Thyroid gland (tissue), 4 donors: ENCODE measurements at regions not wholly inside any gene's neighbourhood (a gene's known extent, or its start where the extent isn't known, plus 50 kb on each side); places are given as distances from the start of the nearest gene placed in this dataset.

Source experiments
- DNase-seq, 2 donors: peaks; one replicate each; pipeline ENCODE4 v3.0.0-alpha.2; 2019
- H3K27ac ChIP-seq, 3 donors: fragments of 200-600 bp; sonication (generic); 1 replicate in 2 of 3; 2 replicates in 1 of 3; pipeline ENCODE4 v1.5.1; 2016 to 2019; ENCODE audit warnings: mild to moderate bottlenecking in 1 of 3, moderate library complexity in 1 of 3
- H3K27me3 ChIP-seq: fragments of 200-600 bp; sonication (generic); one replicate; pipeline ENCODE4 v1.5.1; 2019
- H3K36me3 ChIP-seq, 2 donors: fragments of 200-600 bp; sonication (generic); one replicate each; pipeline ENCODE4 v1.5.1; 2016 to 2019
- H3K4me1 ChIP-seq, 2 donors: fragments of 200-600 bp; sonication (generic); one replicate each; pipeline ENCODE4 v1.5.1; 2017 to 2019
- H3K4me3 ChIP-seq, 3 donors: fragments of 200-600 bp; sonication (generic); replicated peaks in 1 of 3; 1 replicate in 2 of 3; 2 replicates in 1 of 3; pipeline ENCODE4 v1.5.1; 2016; ENCODE audit warnings: mild to moderate bottlenecking in 1 of 3
- H3K9me3 ChIP-seq: fragments of 200-600 bp; sonication (generic); one replicate; pipeline ENCODE4 v1.5.1; 2017
- CTCF ChIP-seq, 6 experiments: fragments of 200-600 bp in 3 of 6; fragments of 450-650 bp in 3 of 6; sonication (generic) in 3 of 6; IDR thresholded peaks; one replicate each; pipeline ENCODE4 v1.5.1; 2016 to 2019; ENCODE audit warnings: antibody characterized with exemption in 6 of 6, mild to moderate bottlenecking in 2 of 6, inconsistent platforms in 1 of 6, moderate library complexity in 1 of 6
- POLR2A ChIP-seq, 2 donors: fragments of 450-650 bp; IDR thresholded peaks; one replicate each; pipeline ENCODE4 v1.6.1; 2017; ENCODE audit warnings: antibody characterized with exemption in 2 of 2, mild to moderate bottlenecking in 2 of 2, moderate library complexity in 1 of 2
- WGBS, 2 donors: methylation state at CpG; one replicate each; pipeline ENCODE4 v1.1.5; 2017; 5-methylcytosine and 5-hydroxymethylcytosine counted together
- intact Hi-C: fragments of 100-400 bp; cut with DNase I; formaldehyde crosslinking; loops from one replicate; pipeline ENCODE4 v1.15.1; 2023

GRCh38 chr10:123380491-123381085, 226.4 kb downstream of the BUB3 start:
- TF ChIP-seq CTCF (IDR thresholded peaks at IDR 0.05) (no peak), POLR2A (IDR thresholded peaks at IDR 0.05) (no peak)
- Histone ChIP-seq H3K27me3 (no peaks in the 10 kb centered on the region), H3K4me1 (no peaks in the 10 kb centered on the region), H3K9me3 (no peaks in the 10 kb centered on the region), H3K36me3 (no peaks in the 10 kb centered on the region), H3K27ac (no peak overlapping the region), H3K4me3 (no peak overlapping the region)
- intact Hi-C loops, result no loop called here
- 68 to 71% methylated on average over 7 of the region's 7 CpGs for WGBS, 2 donors
- no peak for DNase-seq

- TF ChIP-seq CTCF (IDR thresholded peaks at IDR 0.05), result no peak
- no peak for TF ChIP-seq POLR2A (IDR thresholded peaks at IDR 0.05)
- WGBS, 2 donors, result 73 to 78% methylated on average over 5 of the region's 5 CpGs
- no peaks in the 10 kb centered on the region for H3K36me3 ChIP-seq
- no peaks in the 10 kb centered on the region for H3K4me1 ChIP-seq
- DNase-seq, result no peak
- H3K27ac ChIP-seq, result no peak overlapping the region
- H3K27me3 ChIP-seq, result no peaks in the 10 kb centered on the region
- intact Hi-C loops, result no loop called here
- H3K4me3 ChIP-seq, result no peak overlapping the region
- no peaks in the 10 kb centered on the region for H3K9me3 ChIP-seq
Observed at GRCh38 chr10:123381224-123381623, 227.0 kb downstream of the BUB3 start.

GRCh38 chr10:123382491-123382890, 228.3 kb downstream of the BUB3 start:
- H3K4me1 ChIP-seq, result no peaks in the 10 kb centered on the region
- no peak overlapping the region for H3K4me3 ChIP-seq
- no peaks in the 10 kb centered on the region for H3K27me3 ChIP-seq
- no peaks in the 10 kb centered on the region for H3K9me3 ChIP-seq
- WGBS, 2 donors, result 83 to 84% methylated on average over 4 of the region's 4 CpGs
- H3K27ac ChIP-seq, result no peak overlapping the region
- intact Hi-C loops, result no loop called here
- TF ChIP-seq POLR2A (IDR thresholded peaks at IDR 0.05), result no peak
- TF ChIP-seq CTCF (IDR thresholded peaks at IDR 0.05), result no peak
- no peaks in the 10 kb centered on the region for H3K36me3 ChIP-seq
- no peak for DNase-seq

GRCh38 chr10:123385508-123386080, 231.4 kb downstream of the BUB3 start:
- Histone ChIP-seq H3K4me3 (no peak overlapping the region), H3K27me3 (no peaks in the 10 kb centered on the region), H3K27ac (no peak overlapping the region), H3K9me3 (no peaks in the 10 kb centered on the region), H3K4me1 (no peaks in the 10 kb centered on the region), H3K36me3 (no peaks in the 10 kb centered on the region)
- intact Hi-C loops, result no loop called here
- DNase-seq, result no peak
- TF ChIP-seq CTCF (IDR thresholded peaks at IDR 0.05), result no peak
- no peak for TF ChIP-seq POLR2A (IDR thresholded peaks at IDR 0.05)
- 88 to 93% methylated on average over 2 of the region's 2 CpGs for WGBS, 2 donors

GRCh38 chr10:123389520-123389919, 235.3 kb downstream of the BUB3 start:
- no peaks in the 10 kb centered on the region for H3K9me3 ChIP-seq
- H3K4me3 ChIP-seq, result no peak overlapping the region
- H3K36me3 ChIP-seq, result no peaks in the 10 kb centered on the region
- DNase-seq, result no peak
- TF ChIP-seq POLR2A (IDR thresholded peaks at IDR 0.05) (no peak), CTCF (IDR thresholded peaks at IDR 0.05) (no peak)
- H3K27ac ChIP-seq, result no peak overlapping the region
- H3K27me3 ChIP-seq, result no peaks in the 10 kb centered on the region
- intact Hi-C loops, result no loop called here
- H3K4me1 ChIP-seq, result no peaks in the 10 kb centered on the region
- 85% methylated on average over 2 of the region's 2 CpGs for WGBS, 2 donors
